GM19025 (cell line): ENCODE measurements at regions not wholly inside any gene's neighbourhood (a gene's known extent, or its start where the extent isn't known, plus 50 kb on each side); places are given as distances from the start of the nearest gene placed in this dataset.
"Not testable (repeated sequence)": the region's sequence is repeated elsewhere in the genome, so short reads cannot be mapped to it uniquely, and the experiment has no call there.

Experiments
- ATAC-seq: cut with Tn5 transposase; IDR thresholded peaks from one replicate; pipeline ENCODE4 v1.9.1; 2021; ENCODE audit warnings: mild to moderate bottlenecking, low read depth, moderate library complexity; ENCODE audit not compliant: unreplicated experiment

DNA sequence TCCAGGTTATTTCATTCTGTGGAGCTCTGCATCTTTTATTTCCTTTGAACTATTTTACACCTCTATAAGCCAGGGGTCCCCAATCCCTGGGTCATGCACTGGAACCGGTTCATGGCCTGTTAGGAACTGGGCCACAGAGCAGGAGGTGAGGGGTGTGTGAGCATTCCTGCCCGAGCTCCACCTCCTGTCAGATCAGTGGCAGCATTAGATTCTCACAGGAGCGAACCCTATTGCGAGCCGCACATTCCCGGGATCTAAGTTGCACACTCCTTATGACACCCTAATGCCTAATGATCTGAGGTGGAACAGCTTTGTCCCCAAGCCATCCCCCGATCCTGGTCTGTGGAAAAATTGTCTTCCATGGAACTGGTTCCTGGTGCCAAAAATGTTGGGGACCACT, 107.2 kb downstream of the TMEM121 start:
- ATAC-seq, result not testable (repeated sequence)

DNA sequence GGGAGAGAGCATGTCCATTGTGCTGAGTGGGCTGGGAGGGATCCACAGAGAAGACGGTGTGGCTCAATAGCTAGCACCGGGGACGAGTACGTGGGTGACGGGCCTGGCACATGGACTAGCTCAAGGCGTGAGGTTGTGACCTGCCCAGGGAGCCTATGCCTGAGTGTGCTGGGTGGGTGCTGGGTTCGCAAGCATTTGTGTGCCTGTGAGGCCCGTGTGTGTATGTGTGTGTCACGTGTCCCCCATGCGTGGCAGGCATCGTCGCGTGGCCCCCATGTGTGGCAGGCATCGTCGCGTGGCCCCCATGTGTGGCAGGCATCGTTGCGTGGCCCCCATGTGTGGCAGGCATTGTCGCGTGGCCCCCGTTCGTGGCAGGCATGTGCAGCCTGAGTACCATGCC, 109.2 kb downstream of the TMEM121 start:
- ATAC-seq, result no peak

DNA sequence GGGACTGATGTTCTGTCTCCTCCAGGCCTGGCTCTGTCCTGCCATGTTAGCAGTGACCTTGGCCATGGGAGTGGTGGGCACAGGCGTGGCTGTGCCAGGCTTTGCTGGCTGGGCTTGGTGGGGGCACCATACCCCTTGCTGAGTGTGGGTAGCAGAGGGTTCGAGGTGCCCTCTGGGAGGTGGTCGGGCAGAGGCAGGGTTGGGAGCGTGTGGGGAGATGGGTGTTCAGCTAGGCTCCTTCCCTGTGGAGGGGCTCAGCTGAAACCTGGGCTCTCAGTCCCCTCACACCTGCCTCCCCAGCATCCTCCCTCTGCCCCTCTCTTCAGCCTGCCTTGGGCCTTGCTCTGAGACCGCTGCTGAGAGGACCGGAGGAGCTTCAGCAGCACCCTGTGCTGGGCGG, 109.6 kb downstream of the TMEM121 start:
- ATAC-seq, result not testable (repeated sequence)

DNA sequence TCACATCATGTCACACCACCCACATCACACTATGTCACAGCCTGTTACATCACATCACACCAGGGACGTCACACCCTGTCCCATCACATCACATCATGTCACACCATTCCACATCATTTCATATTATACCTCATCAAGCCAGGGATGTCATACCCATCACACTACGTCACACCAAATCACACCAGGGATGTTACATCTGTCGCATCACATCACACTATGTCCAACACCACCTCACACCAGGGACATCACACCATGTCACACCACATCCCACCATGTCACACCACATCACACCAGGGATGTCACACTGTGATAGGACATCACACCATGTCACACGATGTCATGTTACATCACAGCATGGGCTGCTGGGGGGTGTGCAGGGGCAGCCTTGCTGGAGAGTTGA, 110.6 kb downstream of the TMEM121 start:
- no peak for ATAC-seq

DNA sequence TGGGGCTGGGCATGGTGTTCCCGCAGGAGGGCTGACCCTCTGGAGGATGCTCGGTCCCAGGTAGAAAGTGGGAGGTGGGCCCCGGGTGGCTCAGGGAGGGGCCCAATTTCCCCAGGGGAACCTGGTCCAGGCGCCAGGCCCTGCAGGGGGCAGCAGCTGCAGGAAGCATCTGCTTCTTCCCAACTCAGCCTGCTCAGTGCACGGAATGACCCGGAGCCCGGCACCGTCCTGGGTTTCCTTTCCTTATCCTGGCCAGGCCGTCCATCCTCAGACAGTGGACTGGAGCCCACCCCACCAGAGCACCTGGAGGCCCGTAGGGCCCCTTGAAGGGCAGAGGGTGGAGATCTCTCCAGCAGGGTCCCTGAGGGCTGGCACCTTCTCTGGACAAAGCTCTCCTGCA, 111.0 kb downstream of the TMEM121 start:
- ATAC-seq, result not testable (repeated sequence)

DNA sequence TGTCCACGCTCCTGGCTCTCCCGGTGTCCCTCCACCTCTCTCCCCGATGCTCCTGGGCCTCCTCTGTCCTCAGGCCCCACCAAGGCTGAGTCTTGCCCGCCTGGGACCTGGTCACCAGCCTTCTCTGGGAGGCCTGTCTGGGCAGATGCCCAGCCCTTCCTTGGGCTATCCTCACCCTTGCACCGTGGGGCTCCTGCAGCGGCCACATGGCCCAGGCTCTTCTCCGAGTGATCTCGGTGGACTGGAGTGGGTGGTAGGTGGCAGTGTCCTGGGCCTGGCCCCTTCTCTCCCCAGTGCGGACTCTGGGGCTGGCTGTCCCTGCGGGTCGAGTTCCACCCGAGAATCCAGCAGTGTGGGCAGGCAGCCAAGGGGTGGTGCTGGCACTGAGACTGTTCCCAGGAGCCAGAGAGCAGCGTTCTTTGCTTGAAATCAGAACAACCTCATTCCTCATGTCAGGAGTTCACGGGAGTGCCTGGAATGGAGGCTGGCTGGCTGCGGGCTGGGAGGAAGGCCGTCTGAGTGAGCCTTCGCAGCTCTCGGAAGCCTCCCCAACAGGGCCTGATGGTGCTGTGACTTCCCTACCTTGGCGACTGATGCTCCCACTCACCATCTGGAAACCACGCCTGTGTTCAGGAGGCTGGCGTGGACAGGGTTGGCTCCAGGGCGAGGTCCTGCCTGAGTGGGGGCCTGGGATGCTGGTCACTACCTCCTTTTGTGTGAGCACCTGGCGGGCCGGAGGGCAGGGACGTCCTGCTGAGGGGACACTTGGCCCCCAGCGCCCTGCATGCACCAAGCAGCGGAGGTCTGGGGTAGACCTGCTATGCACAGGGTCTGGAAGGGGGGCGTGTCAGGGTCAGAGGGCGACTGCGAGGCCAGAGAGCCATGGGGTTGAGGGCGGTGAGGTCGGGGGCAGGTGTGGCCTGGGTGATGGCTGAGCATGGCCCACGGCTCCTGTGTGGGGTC, 113.9 kb downstream of the TMEM121 start:
- ATAC-seq, result not testable (repeated sequence)

DNA sequence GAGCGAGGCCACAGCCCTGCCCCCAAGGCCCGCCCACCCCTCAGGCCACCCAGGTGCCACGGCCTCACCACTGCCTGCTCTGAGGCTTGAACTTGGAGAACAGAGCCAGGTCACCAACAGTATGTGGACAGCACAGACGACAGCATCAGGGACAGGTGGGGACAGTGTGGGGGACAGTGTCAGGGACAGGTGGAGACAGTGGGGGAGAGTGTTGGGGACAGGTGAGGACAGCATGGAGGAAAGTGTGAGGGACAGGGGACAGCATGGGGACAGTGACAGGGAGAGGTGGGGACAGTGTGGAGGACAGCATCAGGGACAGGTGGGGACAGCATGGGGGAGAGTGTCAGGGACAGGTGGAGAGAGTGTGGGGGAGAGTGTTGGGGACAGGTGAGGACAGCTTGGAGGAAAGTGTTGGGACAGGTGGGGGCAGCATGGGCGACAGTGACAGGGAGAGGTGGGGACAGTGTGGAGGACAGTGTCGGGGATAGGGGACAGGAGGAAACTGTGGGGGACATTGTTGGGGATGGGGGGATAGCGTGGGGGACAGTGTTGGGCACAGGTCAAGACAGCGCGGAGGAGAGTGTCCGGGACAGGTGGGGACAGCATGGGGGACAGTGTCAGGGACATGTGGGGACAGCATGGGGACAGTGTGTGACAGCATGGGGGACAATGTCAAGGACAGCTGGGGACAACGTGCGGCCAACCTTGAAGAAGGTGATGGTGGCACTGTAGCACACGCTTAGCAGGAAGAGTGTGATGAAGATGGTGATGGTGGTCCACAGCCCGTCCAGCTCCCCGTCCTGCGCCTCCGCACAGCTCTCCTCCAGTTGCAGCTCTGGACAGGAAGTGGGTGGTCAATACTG, 114.9 kb downstream of the TMEM121 start:
- ATAC-seq, result no peak

DNA sequence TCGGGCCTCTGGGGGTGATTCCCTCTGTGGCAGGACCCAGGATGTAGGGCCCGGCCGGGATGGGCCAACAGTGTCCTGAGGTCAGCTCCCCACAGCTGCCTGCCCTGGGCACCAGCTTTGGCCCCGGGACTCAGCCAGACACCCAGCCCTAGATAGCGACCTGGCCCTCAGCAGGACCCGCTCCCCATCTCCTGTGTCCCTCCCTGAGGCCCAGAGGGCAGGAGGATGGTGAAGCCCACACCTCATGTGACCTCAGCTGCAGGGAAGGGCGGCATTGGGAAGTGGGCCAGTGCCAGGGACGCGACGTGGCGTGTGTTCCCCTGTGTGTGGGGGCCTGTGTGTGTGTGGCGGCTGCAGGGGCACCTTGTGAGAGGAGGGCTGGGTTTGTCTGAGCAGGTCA, 115.6 kb downstream of the TMEM121 start:
- ATAC-seq, result not testable (repeated sequence)

DNA sequence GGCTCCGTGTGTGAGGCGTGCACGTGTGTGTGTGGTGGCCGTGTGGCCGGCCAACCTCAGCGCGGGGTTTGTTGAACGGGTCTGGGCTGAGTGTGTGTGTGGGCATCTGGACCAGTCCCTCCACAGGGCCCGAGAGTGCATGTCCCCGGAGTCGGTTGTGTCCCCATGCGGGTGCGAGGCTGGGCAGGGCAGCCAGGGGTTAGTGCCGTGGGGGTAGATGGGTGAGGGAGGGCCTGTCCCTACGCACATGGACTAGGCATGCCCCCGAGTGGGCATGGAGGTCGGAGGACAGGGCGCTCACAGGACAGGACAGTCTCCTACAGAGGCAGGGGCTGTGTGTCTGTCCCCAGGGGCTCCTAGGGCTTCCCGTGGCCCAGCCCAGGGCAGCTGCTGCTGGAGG, 116.1 kb downstream of the TMEM121 start:
- not testable (repeated sequence) for ATAC-seq

DNA sequence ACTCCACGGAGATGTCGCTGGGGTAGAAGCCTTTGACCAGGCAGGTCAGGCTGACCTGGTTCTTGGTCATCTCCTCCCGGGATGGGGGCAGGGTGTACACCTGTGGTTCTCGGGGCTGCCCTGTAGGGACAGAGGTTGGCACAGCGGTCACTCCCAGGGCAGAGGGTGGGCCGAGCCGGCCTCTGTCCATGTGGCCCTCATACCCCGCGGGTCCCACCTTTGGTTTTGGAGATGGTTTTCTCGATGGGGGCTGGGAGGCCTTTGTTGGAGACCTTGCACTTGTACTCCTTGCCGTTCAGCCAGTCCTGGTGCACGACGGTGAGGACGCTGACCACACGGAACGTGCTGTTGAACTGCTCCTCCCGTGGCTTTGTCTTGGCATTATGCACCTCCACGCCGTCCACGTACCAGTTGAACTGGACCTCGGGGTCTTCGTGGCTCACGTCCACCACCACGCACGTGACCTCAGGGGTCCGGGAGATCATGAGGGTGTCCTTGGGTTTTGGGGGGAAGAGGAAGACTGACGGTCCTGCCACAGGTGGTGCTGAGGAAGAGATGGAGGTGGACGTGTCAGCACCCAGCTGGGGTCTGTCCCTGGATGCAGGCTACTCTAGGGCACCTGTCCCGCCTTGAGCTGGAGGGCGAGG, 117.1 kb downstream of the TMEM121 start:
- ATAC-seq, result not testable (repeated sequence)

DNA sequence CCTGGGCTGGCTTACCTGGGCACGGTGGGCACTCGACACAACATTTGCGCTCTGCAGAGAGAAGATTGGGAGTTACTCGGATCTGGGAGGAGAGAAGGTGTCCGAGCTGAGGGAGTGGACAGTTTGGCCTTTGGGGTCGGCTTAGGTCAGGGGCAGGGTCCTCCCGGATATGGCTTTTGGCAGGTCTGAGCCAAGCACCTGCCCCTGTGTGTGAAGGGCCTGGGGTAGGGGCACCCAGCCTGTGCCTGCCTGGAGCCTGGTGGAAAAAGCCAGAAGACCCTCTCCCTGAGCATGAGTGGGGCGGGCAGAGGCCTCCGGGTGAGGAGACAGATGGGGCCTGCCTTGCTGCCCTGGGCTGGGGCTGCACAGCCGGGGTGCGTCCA, 117.7 kb downstream of the TMEM121 start:
- not testable (repeated sequence) for ATAC-seq

DNA sequence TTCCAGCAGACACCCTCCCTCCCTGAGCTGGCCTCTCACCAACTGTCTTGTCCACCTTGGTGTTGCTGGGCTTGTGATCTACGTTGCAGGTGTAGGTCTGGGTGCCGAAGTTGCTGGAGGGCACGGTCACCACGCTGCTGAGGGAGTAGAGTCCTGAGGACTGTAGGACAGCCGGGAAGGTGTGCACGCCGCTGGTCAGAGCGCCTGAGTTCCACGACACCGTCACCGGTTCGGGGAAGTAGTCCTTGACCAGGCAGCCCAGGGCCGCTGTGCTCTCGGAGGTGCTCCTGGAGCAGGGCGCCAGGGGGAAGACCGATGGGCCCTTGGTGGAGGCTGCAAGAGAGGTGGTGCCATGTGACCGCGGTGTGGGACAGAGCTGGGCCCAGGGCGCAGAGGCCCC, 118.1 kb downstream of the TMEM121 start:
- not testable (repeated sequence) for ATAC-seq

DNA sequence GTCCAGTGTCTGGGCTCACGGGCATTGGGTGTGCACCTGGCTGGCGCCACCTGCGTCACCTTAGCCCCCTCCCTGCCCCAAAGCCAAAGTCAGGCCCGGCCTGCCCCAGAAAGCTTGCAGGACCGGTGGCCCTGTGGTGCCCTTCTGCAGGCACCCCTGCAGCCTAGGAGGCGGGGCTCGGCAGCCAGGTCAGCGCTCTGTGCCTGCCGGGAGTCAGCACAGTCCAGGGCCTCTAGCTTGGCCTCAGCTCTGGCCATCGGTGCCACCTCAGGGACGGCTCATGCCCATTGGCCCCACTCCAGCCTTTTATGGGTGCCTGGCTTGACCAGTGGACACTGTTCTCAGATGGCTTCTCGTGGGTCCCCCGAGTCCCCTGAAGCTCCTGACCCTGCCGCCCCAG, 118.5 kb downstream of the TMEM121 start:
- ATAC-seq, result not testable (repeated sequence)

DNA sequence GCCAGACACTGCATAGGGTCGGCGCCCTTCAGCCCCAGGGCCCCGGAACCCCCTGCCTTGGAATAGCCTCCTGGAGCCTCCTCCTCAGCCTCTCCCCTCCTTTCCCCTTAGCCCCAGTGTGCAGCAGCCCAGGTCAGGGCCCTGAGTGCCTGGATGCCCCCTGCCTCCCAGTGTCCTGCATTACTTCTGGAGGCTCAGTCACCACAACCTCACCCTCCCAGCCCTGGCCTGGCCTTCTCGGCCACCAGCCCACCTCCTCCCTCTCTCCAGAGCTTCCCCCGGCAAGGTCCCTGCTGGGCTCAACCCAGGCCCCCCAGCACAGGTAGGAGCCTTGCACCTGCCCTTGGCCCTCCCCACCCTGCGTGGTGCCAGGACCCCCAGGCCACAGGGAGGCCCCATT, 119.0 kb downstream of the TMEM121 start:
- not testable (repeated sequence) for ATAC-seq

DNA sequence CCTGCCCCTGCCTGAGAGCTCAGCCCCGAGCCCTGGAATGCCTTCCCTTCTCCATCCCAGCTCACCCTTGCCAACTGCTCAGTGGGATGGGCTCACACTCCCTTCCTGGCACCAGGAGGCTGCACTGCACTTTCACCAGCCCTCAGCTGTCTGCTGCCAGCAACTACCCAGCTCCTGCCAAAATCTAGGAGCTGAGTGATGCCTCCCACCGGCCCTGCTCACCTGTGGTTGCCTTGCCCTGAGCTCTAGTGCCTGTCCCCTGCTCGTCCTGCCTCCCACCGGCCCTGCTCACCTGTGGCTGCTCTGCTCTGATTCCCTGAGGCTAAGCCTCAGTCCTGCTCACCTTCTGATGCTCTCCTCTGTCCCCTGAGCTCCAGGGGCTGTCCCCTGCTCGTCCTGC, 119.8 kb downstream of the TMEM121 start:
- ATAC-seq, result no peak

DNA sequence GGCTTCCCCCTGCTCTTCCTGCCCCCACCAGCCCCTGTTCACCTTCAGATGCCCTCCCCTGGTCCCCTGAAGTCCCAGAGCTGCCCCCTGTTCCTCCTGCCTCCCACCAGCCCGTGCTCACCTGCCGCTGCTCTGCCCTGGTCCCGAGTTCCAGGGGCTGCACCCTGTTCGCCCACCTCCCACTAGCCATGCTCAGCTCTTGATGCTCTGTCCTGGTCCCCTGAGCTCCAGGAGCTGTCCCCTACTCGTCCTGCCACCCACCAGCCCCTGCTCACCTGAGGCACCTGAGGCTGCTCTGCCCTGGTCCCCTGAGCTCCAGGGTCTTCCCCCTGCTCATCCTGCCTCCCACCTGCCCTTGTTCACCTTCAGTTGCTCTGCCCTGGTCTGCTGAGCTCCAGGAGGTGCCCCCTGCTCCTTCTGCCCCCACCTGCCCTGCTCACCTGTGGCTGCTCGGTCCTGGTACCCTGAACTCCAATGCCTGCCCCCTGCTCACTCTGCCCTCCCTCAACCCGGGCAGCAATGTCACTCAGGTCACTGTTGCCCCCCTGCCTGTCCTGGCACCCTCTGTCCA, 120.4 kb downstream of the TMEM121 start:
- not testable (repeated sequence) for ATAC-seq

DNA sequence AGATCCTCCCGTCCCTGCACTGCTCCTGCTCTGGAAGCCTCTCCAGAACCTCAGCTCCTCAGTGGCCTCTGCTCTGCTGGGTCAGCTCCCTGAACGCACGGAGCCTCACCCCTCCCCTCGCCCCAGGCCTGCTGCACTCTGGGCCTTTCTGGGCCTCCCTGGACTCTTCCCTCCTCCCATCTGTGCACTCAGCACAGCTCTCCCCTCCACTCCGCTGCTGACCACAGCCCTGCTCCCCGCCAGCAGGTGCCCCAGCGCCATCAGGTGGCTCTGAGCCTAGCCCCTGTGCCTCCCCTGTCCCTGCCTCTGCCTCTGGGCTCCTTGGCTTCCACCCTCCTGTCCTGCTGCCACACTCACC, 121.0 kb downstream of the TMEM121 start:
- ATAC-seq, result not testable (repeated sequence)

DNA sequence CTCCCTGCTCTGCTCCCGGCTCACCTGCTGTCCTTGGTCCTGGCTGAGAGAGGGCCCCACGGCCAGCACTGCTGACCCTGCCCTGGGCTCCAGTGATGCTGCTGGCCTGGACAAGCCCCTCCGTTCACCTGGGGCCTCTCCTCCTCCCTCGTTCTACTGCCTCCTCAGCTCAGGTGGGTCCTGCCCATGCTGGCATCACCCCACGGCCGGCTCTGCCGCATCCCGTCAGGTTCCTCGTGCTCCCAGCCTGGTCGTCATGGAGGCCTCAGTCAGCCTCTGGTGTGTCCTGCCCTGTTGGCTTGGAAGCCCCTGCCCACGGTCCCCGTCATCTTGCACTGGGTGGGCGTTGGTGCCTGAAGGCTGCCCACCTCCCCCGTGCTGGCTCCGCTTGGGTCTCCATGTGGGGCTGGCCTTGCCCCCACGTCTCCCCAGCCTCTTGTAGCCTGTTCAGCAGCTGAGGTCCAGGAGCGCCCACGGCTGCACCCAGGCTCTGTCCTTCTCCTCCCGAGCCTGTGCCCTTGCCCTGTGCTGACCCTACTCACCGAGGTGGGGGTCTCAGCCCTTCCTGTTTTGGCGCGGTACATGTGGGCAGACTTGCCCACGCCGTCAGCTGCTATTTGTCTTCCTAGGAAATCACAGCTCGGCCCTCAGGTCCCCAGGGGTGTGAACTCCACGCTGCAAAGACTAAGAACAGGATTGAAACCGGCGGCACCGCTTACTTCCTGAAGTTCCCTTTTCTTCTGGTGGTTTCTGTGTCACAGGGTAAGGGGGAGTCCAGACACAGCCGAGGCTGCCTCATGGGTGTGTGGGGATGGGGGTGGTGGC, 121.6 kb downstream of the TMEM121 start:
- no peak for ATAC-seq

DNA sequence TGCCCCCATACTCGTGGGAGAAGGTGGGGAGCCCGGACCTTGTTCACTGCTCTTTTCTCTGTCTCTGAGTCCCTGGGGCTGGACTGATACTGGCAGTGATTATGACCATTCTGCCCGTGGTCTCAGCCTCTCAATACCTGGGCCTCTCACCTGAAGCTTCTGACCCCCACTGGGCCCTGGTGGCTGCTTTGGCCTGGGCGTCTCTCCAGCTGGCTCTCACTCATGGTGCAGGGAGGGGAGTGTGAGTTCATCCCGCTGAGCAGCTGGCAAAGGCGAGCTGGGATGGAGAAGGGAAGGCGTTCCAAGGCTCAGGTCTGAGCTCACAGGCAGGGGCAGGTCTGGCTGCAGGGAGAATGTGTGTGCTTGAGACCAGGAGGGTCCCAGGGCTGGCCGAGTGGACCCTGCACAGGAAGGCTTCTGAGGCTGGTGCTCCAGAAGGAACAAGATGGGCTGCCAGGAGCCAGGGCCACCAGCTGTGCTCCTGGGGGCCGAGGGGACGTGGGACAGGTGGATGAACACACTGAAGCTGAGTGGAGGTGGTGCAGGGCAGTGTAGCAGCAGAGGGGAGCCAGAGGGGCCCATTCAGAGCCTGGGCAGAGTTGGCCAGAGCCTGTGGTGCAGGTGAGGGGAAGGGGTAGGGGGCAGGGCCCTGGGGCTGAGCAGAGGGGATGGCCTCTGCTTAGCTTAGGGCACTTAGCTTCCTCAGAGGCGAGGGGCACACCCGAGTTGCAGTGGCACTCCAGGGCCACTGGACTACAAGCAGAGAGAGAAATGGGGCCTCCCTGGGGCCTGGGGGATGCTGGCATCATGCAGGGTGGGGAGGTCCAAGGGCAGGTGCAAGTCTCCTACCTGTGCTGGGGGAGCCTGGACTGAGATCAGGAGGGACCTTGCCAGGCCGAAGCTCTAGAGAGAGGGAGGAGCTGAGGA, 122.5 kb downstream of the TMEM121 start:
- not testable (repeated sequence) for ATAC-seq
